AG09309 (cell line): ENCODE measurements at regions not wholly inside any gene's neighbourhood (a gene's known extent, or its start where the extent isn't known, plus 50 kb on each side); places are given as distances from the start of the nearest gene placed in this dataset.

Experiments
- DNase-seq: peaks from one replicate; pipeline ENCODE4 v3.0.0-alpha.2; 2010; ENCODE audit warnings: low read depth
- H3K4me3 ChIP-seq: 2 replicates; pipeline ENCODE4 v1.5.1; 2011; ENCODE audit warnings: mild to moderate bottlenecking, low read depth, low read length, moderate library complexity; ENCODE audit not compliant: control insufficient read depth
- TF ChIP-seq, protein P1 (sequence below): IDR thresholded peaks from 2 replicates; pipeline ENCODE4 v1.5.1; 2011; ENCODE audit warnings: mild to moderate bottlenecking, low read depth, low read length, inconsistent platforms; ENCODE audit not compliant: insufficient read depth, control insufficient read depth; ENCODE audit errors: missing control alignments

DNA sequence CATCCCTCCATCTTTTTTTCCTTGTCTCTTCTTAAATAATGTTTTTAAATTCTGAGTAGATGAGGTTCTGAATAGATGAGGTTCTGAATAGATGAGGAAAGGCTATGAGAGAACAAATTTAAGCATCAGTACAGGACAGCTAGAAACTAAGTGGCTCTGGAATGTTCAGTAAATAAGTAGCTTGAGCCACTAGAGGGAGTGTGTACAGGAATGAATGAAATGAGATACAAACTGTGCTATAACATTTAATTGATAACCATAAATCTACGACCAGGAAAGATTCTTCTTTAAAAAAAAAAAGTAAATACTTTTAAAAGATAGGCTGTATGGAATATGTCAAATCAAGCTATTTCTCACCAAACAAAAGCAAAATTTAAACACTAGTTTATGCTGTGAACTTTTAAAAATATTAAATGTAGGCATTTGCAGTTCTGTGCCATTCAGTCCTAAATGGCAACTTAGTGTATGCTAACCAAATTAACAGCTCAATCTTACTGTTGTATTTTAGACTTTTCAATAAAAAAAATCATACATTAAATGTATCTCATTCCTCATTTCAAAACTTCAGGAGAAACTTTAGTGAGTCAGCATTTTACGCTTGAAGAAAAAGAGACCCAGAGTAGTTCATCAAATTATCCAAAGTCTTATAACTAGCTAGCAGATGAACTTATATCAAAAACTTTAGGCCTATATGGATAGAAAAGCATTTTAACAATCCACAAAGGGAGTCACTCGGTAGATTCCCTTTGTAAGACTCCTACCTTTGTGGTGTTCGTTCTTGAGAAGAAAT is 70.4 kb upstream of the SNX2 start:
- DNase-seq, result no peak
- TF ChIP-seq, protein P1, sequence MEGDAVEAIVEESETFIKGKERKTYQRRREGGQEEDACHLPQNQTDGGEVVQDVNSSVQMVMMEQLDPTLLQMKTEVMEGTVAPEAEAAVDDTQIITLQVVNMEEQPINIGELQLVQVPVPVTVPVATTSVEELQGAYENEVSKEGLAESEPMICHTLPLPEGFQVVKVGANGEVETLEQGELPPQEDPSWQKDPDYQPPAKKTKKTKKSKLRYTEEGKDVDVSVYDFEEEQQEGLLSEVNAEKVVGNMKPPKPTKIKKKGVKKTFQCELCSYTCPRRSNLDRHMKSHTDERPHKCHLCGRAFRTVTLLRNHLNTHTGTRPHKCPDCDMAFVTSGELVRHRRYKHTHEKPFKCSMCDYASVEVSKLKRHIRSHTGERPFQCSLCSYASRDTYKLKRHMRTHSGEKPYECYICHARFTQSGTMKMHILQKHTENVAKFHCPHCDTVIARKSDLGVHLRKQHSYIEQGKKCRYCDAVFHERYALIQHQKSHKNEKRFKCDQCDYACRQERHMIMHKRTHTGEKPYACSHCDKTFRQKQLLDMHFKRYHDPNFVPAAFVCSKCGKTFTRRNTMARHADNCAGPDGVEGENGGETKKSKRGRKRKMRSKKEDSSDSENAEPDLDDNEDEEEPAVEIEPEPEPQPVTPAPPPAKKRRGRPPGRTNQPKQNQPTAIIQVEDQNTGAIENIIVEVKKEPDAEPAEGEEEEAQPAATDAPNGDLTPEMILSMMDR, result peak; percentile 56
- H3K4me3 ChIP-seq, result no peak overlapping the region

DNA sequence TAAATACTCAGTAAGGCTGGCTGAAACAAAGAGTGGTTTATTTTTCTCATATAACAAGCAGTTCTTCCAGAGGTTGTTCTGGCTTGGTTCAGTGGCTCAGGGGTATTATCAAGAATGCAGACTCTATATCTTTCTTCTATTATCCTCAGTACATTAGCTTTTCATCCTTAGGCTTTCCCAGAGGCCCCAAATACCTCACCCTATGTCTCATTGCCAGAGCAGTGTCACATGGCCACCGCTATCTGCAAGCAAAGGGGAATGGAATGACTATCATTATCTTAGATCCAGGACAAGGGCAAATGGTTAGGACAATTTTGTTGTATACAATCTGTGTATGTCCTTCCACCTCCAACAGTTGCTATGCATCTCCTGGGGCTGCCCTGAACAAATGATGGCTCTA is 69.0 kb upstream of the SNX2 start:
- no peak for DNase-seq
- no peak overlapping the region for H3K4me3 ChIP-seq
- TF ChIP-seq, protein P1, result no peak

DNA sequence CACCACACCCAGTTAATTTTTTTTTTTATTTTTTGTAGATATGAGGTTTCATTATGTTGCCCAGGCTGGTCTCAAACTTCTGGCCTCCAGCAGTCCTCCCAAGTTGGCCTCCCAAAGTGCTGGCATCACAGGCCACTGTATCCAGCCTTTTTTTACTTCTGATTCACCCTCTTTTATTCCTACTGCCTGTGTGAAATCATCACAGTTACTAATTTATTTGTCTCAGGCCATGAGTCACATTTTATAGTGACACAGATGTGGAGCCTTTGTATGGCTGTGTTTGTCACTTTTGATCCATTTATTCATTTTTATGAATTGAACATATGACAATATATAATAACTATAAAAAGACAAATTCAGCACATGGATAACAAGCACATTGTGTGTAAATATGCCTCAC is 67.1 kb upstream of the SNX2 start:
- no peak for DNase-seq
- no peak overlapping the region for H3K4me3 ChIP-seq
- TF ChIP-seq, protein P1, result no peak

DNA sequence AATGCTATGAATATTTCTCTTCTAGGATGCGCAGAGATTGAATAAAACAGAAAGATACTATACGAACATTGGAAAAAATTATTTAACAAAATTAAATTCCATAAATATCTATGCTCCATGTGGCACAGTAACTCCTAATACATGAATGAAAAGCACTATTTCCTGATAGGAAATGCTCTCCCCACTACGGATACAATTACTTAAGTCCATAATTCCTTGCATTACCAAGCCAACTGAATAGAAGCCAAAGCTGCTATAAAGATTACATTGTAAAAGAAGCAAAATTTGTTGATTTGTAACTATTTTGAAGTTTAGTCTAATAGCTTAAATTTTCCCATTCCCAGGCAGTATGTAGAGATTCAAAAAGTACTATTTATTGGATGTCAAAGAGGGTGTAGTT is 61.8 kb upstream of the SNX2 start:
- TF ChIP-seq, protein P1, result no peak
- no peak overlapping the region for H3K4me3 ChIP-seq
- no peak for DNase-seq

DNA sequence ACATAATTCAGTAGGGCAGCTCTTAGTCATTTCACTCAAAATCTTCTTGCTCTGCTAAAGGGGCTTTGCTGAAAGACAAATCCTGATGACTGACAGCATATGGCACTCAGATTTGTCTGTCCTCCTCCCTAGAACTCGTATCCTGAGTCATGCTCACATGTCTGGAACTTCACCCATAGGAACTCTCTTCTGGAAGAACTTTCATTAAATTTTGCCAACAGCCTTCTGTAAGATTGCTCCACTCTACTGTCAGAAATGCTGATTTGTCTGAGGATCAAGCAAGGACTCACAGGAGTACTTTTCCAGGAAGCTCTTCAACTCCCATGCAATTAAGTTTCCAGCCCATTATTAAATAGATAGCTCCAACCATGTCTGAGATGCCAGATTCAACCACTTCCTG is 59.8 kb upstream of the SNX2 start:
- H3K4me3 ChIP-seq, result no peak overlapping the region
- TF ChIP-seq, protein P1, result no peak
- DNase-seq, result no peak

DNA sequence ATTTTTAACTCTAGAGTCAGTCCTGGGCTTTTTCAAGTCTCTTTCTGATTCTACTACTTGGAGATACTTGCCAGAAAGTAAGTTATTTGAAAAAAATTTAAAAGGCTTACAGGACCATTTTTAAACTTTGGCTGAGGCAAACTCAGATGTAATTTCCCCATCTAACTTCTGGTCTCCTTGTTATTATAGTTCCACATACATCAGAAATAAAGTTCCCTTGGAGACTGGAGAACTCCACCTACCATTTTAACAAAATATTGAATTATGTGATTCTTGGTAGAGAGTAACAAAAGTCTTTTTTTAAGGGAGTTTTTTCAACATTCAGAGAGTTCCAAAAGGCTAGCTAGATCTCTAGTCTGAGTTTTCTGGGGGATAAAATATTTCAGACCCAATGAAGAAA is 56.3 kb upstream of the SNX2 start:
- no peak for DNase-seq
- TF ChIP-seq, protein P1, result no peak
- H3K4me3 ChIP-seq, result no peak overlapping the region
